Gastroesophageal sphincter (tissue), 4 donors: ENCODE measurements at regions not wholly inside any gene's neighbourhood (a gene's known extent, or its start where the extent isn't known, plus 50 kb on each side); places are given as distances from the start of the nearest gene placed in this dataset.

Source experiments
- ATAC-seq: fragments of 150-250 bp; one replicate; pipeline ENCODE4 v1.9.1; 2016; ENCODE audit warnings: mild to moderate bottlenecking, moderate library complexity
- H3K27ac ChIP-seq, 4 donors: fragments of 200-600 bp; sonication (generic) in 3 of 4; 1 replicate in 3 of 4; 2 replicates in 1 of 4; pipeline ENCODE4 v1.5.1; 2016 to 2019
- H3K27me3 ChIP-seq: fragments of 200-600 bp; sonication (generic); one replicate; pipeline ENCODE4 v1.5.1; 2019
- H3K36me3 ChIP-seq, 2 donors: fragments of 200-600 bp; sonication (generic); one replicate each; pipeline ENCODE4 v1.5.1; 2019; ENCODE audit warnings: control low read depth in 1 of 2
- H3K4me1 ChIP-seq, 3 donors: fragments of 200-600 bp; sonication (generic); 1 replicate in 2 of 3; 2 replicates in 1 of 3; pipeline ENCODE4 v1.5.1; 2016 to 2019; ENCODE audit warnings: control low read depth in 2 of 3
- H3K4me3 ChIP-seq, 2 donors: fragments of 200-600 bp; sonication (generic); one replicate each; pipeline ENCODE4 v1.5.1; 2019; ENCODE audit warnings: mild to moderate bottlenecking in 1 of 2, moderate library complexity in 1 of 2
- H3K9me3 ChIP-seq, 3 donors: fragments of 200-600 bp; sonication (generic); one replicate each; pipeline ENCODE4 v1.5.1; 2017 to 2019; ENCODE audit warnings: control low read depth in 2 of 3
- CTCF ChIP-seq, 4 experiments: fragments of 200-600 bp in 2 of 4; fragments of 450-650 bp in 2 of 4; sonication (generic) in 1 of 4; IDR thresholded peaks; one replicate each; pipeline ENCODE4 v1.5.1; 2017 to 2019; ENCODE audit warnings: antibody characterized with exemption in 4 of 4, mild to moderate bottlenecking in 2 of 4, moderate library complexity in 2 of 4
- EP300 ChIP-seq: sonication (generic); formaldehyde crosslinking; IDR thresholded peaks from one replicate; pipeline ENCODE4 v1.6.1; 2017; ENCODE audit warnings: antibody characterized with exemption, mild to moderate bottlenecking
- POLR2A ChIP-seq, 2 donors: fragments of 450-650 bp; IDR thresholded peaks; one replicate each; pipeline ENCODE4 v1.6.1; 2017; ENCODE audit warnings: antibody characterized with exemption in 2 of 2, mild to moderate bottlenecking in 2 of 2, moderate library complexity in 1 of 2
- POLR2AphosphoS5 ChIP-seq: sonication (generic); formaldehyde crosslinking; IDR thresholded peaks from one replicate; pipeline ENCODE4 v1.6.1; 2017; ENCODE audit warnings: antibody characterized with exemption
- WGBS, 2 donors: methylation state at CpG; one replicate each; pipeline ENCODE4 v1.1.5; 2018; ENCODE audit warnings: low coverage in 1 of 2; 5-methylcytosine and 5-hydroxymethylcytosine counted together

GRCh38 chr14:105937253-105938054 lies 411.1 kb downstream of the TMEM121 start:
- 76 to 83% methylated on average over 5 of the region's 11 CpGs for WGBS, 2 donors
- Histone ChIP-seq H3K27ac (no peak overlapping the region), H3K27me3 (peaks cover 32% of the 10 kb centered on the region), H3K4me1 (no peaks in the 10 kb centered on the region), H3K9me3 (peaks cover 0 to 70% (median 0%) of the 10 kb centered on the region in 3 donors), H3K4me3 (no peak overlapping the region), H3K36me3 (no peaks in the 10 kb centered on the region)
- ATAC-seq, result no peak
- TF ChIP-seq POLR2AphosphoS5 (no peak), POLR2A (IDR thresholded peaks at IDR 0.05) (no peak), EP300 (no peak), CTCF (IDR thresholded peaks at IDR 0.05) (no peak)

GRCh38 chr14:105938055-105938863 lies 411.9 kb downstream of the TMEM121 start:
- no peak for ATAC-seq
- Histone ChIP-seq H3K27ac (no peak overlapping the region), H3K4me3 (no peak overlapping the region), H3K4me1 (no peaks in the 10 kb centered on the region), H3K36me3 (no peaks in the 10 kb centered on the region), H3K27me3 (peaks cover 25% of the 10 kb centered on the region), H3K9me3 (peaks cover 0 to 70% (median 0%) of the 10 kb centered on the region in 3 donors)
- WGBS, 2 donors, result 83% methylated on average over 3 to 5 of the region's 17 CpGs
- TF ChIP-seq CTCF (IDR thresholded peaks at IDR 0.05), result no peak
- TF ChIP-seq EP300, result no peak
- TF ChIP-seq POLR2AphosphoS5, result no peak
- no peak for TF ChIP-seq POLR2A (IDR thresholded peaks at IDR 0.05)

GRCh38 chr14:105938959-105939358 lies 412.6 kb downstream of the TMEM121 start:
- H3K27me3 ChIP-seq, result peaks cover 23% of the 10 kb centered on the region
- no peak overlapping the region for H3K4me3 ChIP-seq
- no peaks in the 10 kb centered on the region for H3K4me1 ChIP-seq
- H3K36me3 ChIP-seq, result no peaks in the 10 kb centered on the region
- WGBS, 2 donors, result 6 to 23% methylated on average over 1 of the region's 1 CpG
- no peak overlapping the region for H3K27ac ChIP-seq
- TF ChIP-seq POLR2A (IDR thresholded peaks at IDR 0.05), result no peak
- no peak for TF ChIP-seq CTCF (IDR thresholded peaks at IDR 0.05)
- no peak for TF ChIP-seq EP300
- TF ChIP-seq POLR2AphosphoS5, result no peak
- H3K9me3 ChIP-seq, result peaks cover 0 to 67% (median 0%) of the 10 kb centered on the region in 3 donors
- ATAC-seq, result no peak

GRCh38 chr14:105939810-105940508 lies 413.6 kb downstream of the TMEM121 start:
- H3K27me3 ChIP-seq, result peaks cover 23% of the 10 kb centered on the region
- no peak for ATAC-seq
- H3K9me3 ChIP-seq, result peaks cover 0 to 57% (median 0%) of the 10 kb centered on the region in 3 donors
- no peak for TF ChIP-seq POLR2AphosphoS5
- no peak for TF ChIP-seq POLR2A (IDR thresholded peaks at IDR 0.05)
- 40 to 86% methylated on average over 1 to 4 of the region's 12 CpGs for WGBS, 2 donors
- H3K27ac ChIP-seq, result no peak overlapping the region
- H3K36me3 ChIP-seq, result no peaks in the 10 kb centered on the region
- no peak overlapping the region for H3K4me3 ChIP-seq
- no peaks in the 10 kb centered on the region for H3K4me1 ChIP-seq
